GM12878 (cell line): ENCODE measurements at regions not wholly inside any gene's neighbourhood (a gene's known extent, or its start where the extent isn't known, plus 50 kb on each side); places are given as distances from the start of the nearest gene placed in this dataset.

Source experiments
- ATAC-seq: fragments of 200-7000 bp; cut with Tn5 transposase; 3 replicates; pipeline ENCODE4 v1.9.1; 2020; ENCODE audit warnings: mild to moderate bottlenecking, moderate library complexity
- BruUV-seq: library from RNA; stranded (reverse); fragments of 400-500 nt; replicated peaks from 2 replicates; lab custom pipeline; 2021; lab: Mats Ljungman, UMichigan
- CTCF ChIA-PET: fragments of 300-600 bp; sonication (Branson Sonifier 250); formaldehyde crosslinking; extraction: SDS; loops from one replicate; lab custom pipeline; 2021; ENCODE audit warnings: inconsistent platforms; lab: Yijun Ruan, JAX
- POLR2A ChIA-PET: fragments of 350-600 bp; formaldehyde crosslinking; extraction: SDS; loops from one replicate; lab custom pipeline; 2021; ENCODE audit warnings: inconsistent platforms; lab: Charles Lee
- RAD21 ChIA-PET: fragments of 300-600 bp; sonication (Branson Sonifier 250); formaldehyde crosslinking; loops from one replicate; lab custom pipeline; 2023; ENCODE audit warnings: antibody characterized with exemption; ENCODE audit not compliant: unreplicated experiment; lab: Charles Lee
- SMC1A ChIA-PET: fragments of 300-600 bp; sonication (Branson Sonifier 250); formaldehyde crosslinking; loops from one replicate; lab custom pipeline; 2023; ENCODE audit not compliant: unreplicated experiment, uncharacterized antibody; lab: Charles Lee
- DNase-seq: peaks from one replicate; pipeline ENCODE4 v3.0.0-alpha.2; 2011; ENCODE audit warnings: low read depth, low spot score
- FAIRE-seq: peaks from 3 replicates; lab custom pipeline; 2011; peaks lifted over from hg19 to GRCh38; lab: Jason Lieb, UNC
- H2AFZ ChIP-seq: 2 replicates; pipeline ENCODE4 v1.6.0; 2011; ENCODE audit warnings: low read depth, low read length, control low read depth; ENCODE audit not compliant: control insufficient read depth
- H3K27ac ChIP-seq: 2 replicates; pipeline ENCODE4 v1.5.1; 2011; ENCODE audit warnings: control low read depth; ENCODE audit not compliant: control insufficient read depth, insufficient read depth
- H3K27me3 ChIP-seq, 2 experiments: replicated peaks in 1 of 2; 2 replicates each; pipeline versions ENCODE4 v1.6.0 to v1.6.1; 2011; ENCODE audit warnings: low read length in 1 of 2; ENCODE audit not compliant: control insufficient read depth in 2 of 2, insufficient read depth in 2 of 2
- H3K36me3 ChIP-seq, 2 experiments: 2 replicates each; pipeline ENCODE4 v1.5.1; 2011; ENCODE audit warnings: low read length in 1 of 2; ENCODE audit not compliant: control insufficient read depth in 2 of 2, insufficient read depth in 2 of 2
- H3K4me1 ChIP-seq: 2 replicates; pipeline ENCODE4 v1.6.1; 2011; ENCODE audit warnings: mild to moderate bottlenecking, low read length, moderate library complexity, mixed read lengths; ENCODE audit not compliant: control insufficient read depth, insufficient read depth
- H3K4me2 ChIP-seq: 2 replicates; pipeline ENCODE4 v1.6.0; 2011; ENCODE audit warnings: control low read depth; ENCODE audit not compliant: control insufficient read depth, insufficient read depth
- H3K4me3 ChIP-seq: fragments of 200-600 bp; sonication (generic); 2 replicates; pipeline ENCODE4 v1.5.1; 2016
- H3K79me2 ChIP-seq: 2 replicates; pipeline ENCODE4 v1.6.0; 2011; ENCODE audit warnings: low read length; ENCODE audit not compliant: control insufficient read depth, insufficient read depth
- H3K9ac ChIP-seq: 2 replicates; pipeline ENCODE4 v1.8.0; 2011; ENCODE audit warnings: low read length, control low read depth, mixed read lengths; ENCODE audit not compliant: control insufficient read depth, insufficient read depth
- H3K9me3 ChIP-seq: replicated peaks from 3 replicates; pipeline ENCODE4 v1.5.1; 2011; ENCODE audit warnings: mild to moderate bottlenecking, low read length; ENCODE audit not compliant: control insufficient read depth, insufficient read depth
- H4K20me1 ChIP-seq: 2 replicates; pipeline ENCODE4 v1.6.0; 2011; ENCODE audit not compliant: control insufficient read depth, insufficient read depth
- ATF7 ChIP-seq: fragments of 450-650 bp; IDR thresholded peaks from 2 replicates; pipeline ENCODE4 v1.6.1; 2016; ENCODE audit warnings: low read depth, mild to moderate bottlenecking
- CBX3 ChIP-seq: fragments of 200-600 bp; sonication (generic); IDR thresholded peaks from 2 replicates; pipeline ENCODE4 v1.6.1; 2016; ENCODE audit warnings: low read depth, borderline replicate concordance
- CHD1 ChIP-seq: IDR thresholded peaks from 2 replicates; pipeline ENCODE4 v1.6.1; 2012; ENCODE audit warnings: low read depth, low read length, improper control_type of control experiment
- CUX1 ChIP-seq: IDR thresholded peaks from 2 replicates; pipeline ENCODE4 v1.6.1; 2012; ENCODE audit warnings: improper control_type of control experiment, low read depth, low read length; ENCODE audit not compliant: insufficient replicate concordance
- IKZF1 ChIP-seq: fragments of 450-650 bp; conservative IDR thresholded peaks from 2 replicates; pipeline ENCODE4 v1.6.1; 2017; ENCODE audit warnings: antibody characterized with exemption, mild to moderate bottlenecking
- LARP7 ChIP-seq: fragments of 450-650 bp; IDR thresholded peaks from 2 replicates; pipeline ENCODE4 v1.6.1; 2017; ENCODE audit warnings: mild to moderate bottlenecking
- NKRF ChIP-seq: fragments of 450-650 bp; conservative IDR thresholded peaks from 2 replicates; pipeline ENCODE4 v1.6.1; 2017; ENCODE audit warnings: mild to moderate bottlenecking, moderate library complexity
- PBX3 ChIP-seq: IDR thresholded peaks from 2 replicates; pipeline ENCODE4 v1.6.1; 2011; ENCODE audit warnings: mild to moderate bottlenecking, low read depth, low read length, moderate library complexity; ENCODE audit not compliant: insufficient replicate concordance
- PML ChIP-seq: IDR thresholded peaks from 2 replicates; pipeline ENCODE4 v1.6.1; 2012; ENCODE audit warnings: low read length, inconsistent platforms
- RAD51 ChIP-seq: fragments of 450-650 bp; IDR thresholded peaks from 2 replicates; pipeline ENCODE4 v1.6.1; 2016; ENCODE audit warnings: moderate library complexity, mild to moderate bottlenecking, inconsistent platforms
- SMAD5 ChIP-seq: IDR thresholded peaks from 2 replicates; pipeline ENCODE4 v1.6.1; 2016; ENCODE audit warnings: antibody characterized with exemption, low read depth
- SMC3 ChIP-seq: IDR thresholded peaks from 2 replicates; pipeline ENCODE4 v1.6.1; 2011; ENCODE audit warnings: low read length, improper control_type of control experiment, borderline replicate concordance
- TBL1XR1 ChIP-seq: IDR thresholded peaks from 2 replicates; pipeline ENCODE4 v1.6.1; 2012; ENCODE audit warnings: low read depth, low read length, improper control_type of control experiment
- ZSCAN29 ChIP-seq: fragments of 450-650 bp; IDR thresholded peaks from 2 replicates; pipeline ENCODE4 v1.6.1; 2017; ENCODE audit warnings: mild to moderate bottlenecking, moderate library complexity
- WGBS: methylation state at CpG from one replicate; pipeline ENCODE4 v1.1.6; 2016; ENCODE audit warnings: low lambda C conversion rate; ENCODE audit not compliant: insufficient replicate concordance, insufficient coverage; ENCODE audit errors: missing lambda C conversion rate; 5-methylcytosine and 5-hydroxymethylcytosine counted together
- in situ Hi-C: fragments of 300-500 bp; cut with MboI; formaldehyde crosslinking; loops from 9 replicates; pipeline ENCODE4 v1.14.3; 2018; ENCODE audit warnings: mixed read lengths
- intact Hi-C: fragments of 100-400 bp; cut with micrococcal nuclease; formaldehyde crosslinking; loops from one replicate; pipeline ENCODE4 v1.14.2; 2022; ENCODE audit not compliant: unreplicated experiment

GRCh38 chr13:78940455-78941130 lies 281.6 kb upstream of the OBI1 start:
- POLR2A ChIA-PET, result no interaction called here
- H3K9me3 ChIP-seq, result no peaks in the 10 kb centered on the region
- 15% methylated on average over 3 of the region's 3 CpGs for WGBS
- TF ChIP-seq IKZF1 (no peak), CUX1 (no peak), RAD51 (no peak), ATF7 (no peak), LARP7 (no peak), PML (no peak), SMC3 (no peak), PBX3 (no peak), NKRF (no peak), CHD1 (no peak), TBL1XR1 (no peak), SMAD5 (no peak), CBX3 (no peak), ZSCAN29 (no peak)
- H3K36me3 ChIP-seq, result no peaks in the 10 kb centered on the region
- BruUV-seq, result no TSS peak
- H3K4me3 ChIP-seq, result no peak overlapping the region
- no peak for DNase-seq
- no peaks in the 10 kb centered on the region for H4K20me1 ChIP-seq
- intact Hi-C loops, result no loop called here
- in situ Hi-C loops, result no loop called here
- no peaks in the 10 kb centered on the region for H3K27me3 ChIP-seq
- FAIRE-seq, result no peak
- no peak overlapping the region for H3K4me2 ChIP-seq
- SMC1A ChIA-PET, result no interaction called here
- no peak overlapping the region for H3K27ac ChIP-seq
- H3K4me1 ChIP-seq, result no peaks in the 10 kb centered on the region
- no peaks in the 10 kb centered on the region for H3K79me2 ChIP-seq
- no peak for ATAC-seq
- RAD21 ChIA-PET, result no interaction called here
- CTCF ChIA-PET, result interaction anchor here (0.6 to 1.1 kb wide), 2 partner anchors 17 to 581 kb away, joined by 3 read pairs; no protein-coding TSS in a partner anchor
- H2AFZ ChIP-seq, result no peak overlapping the region
- H3K9ac ChIP-seq, result no peak overlapping the region
